HG02938 (cell line): ENCODE measurements at regions not wholly inside any gene's neighbourhood (a gene's known extent, or its start where the extent isn't known, plus 50 kb on each side); places are given as distances from the start of the nearest gene placed in this dataset.
"Not testable (repeated sequence)": the region's sequence is repeated elsewhere in the genome, so short reads cannot be mapped to it uniquely, and the experiment has no call there.

Experiments
- ATAC-seq: cut with Tn5 transposase; IDR thresholded peaks from one replicate; pipeline ENCODE4 v1.9.1; 2021; ENCODE audit warnings: mild to moderate bottlenecking, moderate library complexity; ENCODE audit not compliant: unreplicated experiment

DNA sequence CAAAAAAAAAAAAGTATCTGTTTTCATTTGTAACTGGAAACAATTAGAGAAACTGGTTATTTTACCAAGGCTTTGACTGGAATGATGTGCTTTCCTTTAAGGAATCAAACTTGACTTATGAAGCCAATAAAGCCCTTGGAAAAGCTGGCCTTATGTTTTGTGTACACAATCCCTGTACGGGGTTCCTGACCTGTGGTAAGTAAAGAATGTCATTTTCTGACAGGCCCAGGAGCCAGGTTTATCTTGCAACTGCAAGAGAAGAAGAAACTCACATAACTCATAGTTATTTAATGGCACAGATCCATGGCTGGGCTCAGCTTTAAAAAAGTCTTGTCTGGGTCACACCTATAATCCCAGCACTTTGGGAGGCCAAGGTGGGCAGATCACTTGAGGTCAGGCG, 235.9 kb upstream of the RAI14 start:
- ATAC-seq = not testable (repeated sequence)

DNA sequence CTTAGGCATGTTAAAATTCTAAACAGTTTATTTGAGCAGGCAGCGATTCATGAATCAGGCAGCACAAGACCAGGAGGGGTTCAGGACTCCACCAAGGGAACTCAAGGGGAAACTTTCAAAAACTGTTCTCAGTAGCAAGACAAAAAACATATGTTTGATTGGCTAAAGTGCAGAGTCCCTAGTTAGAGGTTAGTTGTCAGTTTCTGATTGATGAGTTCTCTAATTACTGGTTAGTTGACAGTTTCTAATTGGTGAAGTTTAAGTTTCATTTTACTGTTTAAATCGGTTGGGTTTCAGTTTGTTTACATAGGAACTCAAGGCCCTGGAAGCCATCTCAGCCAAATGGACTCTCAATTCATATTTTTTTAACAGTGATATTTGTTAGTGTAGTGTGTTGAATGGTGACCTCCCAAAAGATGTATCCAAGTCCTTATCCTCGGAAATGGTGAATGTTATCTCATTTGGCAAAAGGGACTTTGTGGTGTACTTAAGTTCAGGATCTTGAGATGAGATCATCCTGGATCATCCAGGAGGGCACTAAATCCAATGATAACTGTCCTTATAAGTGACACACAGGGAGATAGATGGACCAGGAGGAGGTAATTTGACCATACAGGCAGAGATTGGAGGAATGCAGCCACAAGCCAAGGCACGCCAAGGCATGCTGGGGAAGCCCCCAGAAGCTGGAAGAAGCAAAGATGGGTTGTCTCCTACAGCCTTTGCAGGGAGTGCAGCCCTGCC, 219.2 kb upstream of the RAI14 start:
- no peak for ATAC-seq

DNA sequence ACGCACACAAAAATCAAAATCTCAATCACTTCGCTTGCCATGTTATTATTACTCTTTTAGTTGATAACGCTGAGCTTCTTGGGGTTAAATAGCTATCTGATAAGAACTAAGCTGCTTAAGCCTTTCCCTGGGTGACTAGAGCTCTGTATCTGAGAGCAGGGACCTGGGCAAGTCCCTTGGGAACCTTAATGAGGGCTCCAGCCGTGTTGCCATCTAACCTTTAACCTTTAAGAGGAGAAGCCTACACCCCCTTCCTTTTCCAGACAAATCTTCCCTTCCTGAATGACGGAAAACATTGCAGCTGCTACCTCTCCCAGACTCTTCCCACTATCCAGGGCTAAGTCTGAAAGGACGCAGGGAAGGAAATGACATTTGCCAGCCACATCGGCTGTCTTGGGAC, 216.5 kb upstream of the RAI14 start:
- ATAC-seq = no peak

DNA sequence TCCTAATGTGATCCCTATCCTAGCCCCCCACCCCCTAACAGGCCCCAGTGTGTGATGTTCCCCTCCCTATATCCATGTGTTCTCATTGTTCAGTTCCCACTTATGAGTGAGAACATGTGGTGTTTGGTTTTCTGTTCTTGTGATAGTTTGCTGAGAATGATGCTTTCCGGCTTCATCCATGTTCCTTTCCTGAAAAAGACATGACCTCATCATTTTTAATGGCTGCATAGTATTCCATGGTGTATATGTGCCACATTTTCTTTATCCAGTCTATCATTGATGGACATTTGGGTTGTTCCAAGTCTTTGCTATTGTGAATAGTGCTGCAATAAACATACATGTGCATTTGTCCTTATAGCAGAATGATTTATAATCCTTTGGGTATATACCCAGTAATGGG, 214.4 kb upstream of the RAI14 start:
- ATAC-seq = not testable (repeated sequence)

DNA sequence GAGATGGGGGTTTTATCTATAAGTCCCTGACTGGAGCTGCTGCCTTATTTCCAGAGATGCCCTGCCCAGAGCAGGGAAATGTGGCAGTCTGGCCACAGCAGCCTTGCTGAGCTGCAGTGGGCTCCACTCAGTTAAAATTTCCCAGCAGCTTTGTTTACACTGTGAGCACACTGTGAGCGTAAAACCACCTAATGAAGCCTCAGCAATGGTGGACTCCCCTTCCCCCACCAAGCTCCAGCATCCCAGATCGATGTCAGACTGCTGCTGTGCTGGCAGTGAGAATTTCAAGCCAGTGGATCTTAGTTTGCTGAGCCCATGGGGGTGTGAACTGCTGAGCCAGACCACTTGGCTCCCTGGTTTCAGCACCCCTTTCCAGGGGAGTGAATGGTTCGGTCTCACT, 208.7 kb upstream of the RAI14 start:
- no peak for ATAC-seq

DNA sequence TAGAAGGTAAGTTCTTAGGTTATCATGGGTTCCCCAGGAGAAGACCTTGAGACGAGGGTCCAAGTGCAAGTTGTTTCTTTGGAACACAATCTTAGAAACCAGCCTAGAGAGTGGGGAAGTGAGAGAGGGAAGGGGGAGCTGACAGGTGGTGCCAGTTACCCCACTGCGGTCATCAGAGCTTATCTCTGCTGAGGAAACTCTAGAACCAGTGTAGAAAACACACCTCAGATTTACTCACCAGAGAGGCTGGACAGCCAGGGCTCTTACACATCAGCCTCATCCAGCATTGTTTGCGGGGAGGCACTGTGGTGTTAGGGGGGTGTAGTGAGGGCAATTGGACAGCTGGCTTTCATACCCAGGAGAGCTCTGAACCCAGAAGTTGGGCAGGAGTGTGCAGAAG, 206.5 kb upstream of the RAI14 start:
- no peak for ATAC-seq

DNA sequence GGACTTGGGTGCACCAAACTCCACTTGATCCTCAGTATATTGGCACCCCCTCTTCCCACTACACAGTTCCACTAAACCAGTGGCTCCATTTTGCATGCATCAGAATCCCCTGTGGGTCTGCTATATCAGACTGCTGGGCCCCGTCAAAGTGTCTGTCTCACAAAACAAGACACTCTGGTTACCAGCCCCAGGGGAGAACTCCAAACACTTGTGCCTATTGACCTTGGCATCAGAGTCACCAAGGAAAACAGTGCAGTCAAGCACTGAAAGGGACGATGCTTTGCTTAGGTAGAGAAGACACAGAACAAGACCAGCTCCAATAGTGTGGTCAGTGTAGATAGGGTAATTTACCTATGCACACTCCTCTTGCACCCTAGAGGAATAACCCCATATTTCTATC, 205.8 kb upstream of the RAI14 start:
- ATAC-seq = no peak

DNA sequence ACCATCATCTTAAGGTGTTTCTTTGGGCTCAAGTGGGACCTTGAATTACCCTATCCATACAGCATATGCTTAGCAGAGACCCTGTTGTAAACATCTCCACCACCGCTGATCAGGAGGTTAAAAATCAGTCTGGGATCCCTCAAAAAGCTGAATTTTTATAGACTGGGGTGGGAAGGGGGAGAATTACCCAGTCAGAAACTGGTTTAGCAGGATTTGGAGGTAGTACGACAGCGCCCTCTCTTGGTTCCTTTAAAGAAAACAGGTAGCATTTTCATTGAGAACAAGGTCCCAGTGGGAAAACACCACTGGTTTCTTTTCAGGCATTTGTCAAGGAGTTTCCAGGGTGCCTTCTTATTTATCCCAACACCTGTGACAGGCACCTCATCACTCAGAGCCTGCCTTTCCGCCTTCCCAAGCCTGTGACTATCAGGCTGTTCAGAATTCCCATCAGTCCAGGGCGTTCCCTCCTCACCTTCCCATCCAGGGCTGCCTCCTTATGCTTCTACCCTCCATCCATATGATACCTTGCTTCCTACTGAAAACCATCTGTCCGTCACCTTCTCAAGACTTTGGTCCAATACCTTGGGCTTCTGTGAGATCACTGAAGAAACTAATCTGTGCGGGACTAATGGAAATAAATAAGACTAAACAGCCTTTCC, 203.8 kb upstream of the RAI14 start:
- ATAC-seq = no peak

DNA sequence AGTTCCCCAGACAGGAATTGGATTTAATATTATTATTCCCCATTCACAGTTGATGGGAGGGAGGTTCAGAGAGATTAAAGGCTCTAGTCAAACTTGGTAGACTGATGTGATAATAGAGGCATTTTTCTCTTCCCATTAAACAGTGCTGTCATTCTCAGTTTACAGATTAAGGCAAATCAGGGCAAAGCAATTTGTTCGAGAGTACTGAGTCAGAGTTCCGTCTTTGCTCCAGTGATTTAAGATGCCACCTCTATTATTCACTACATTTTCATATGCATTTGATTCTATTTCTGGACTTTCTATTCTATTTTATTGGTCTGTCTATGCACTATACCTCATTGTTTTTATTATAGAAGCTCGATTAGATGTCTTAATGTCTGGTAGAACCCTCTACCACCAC, 201.0 kb upstream of the RAI14 start:
- ATAC-seq = no peak

DNA sequence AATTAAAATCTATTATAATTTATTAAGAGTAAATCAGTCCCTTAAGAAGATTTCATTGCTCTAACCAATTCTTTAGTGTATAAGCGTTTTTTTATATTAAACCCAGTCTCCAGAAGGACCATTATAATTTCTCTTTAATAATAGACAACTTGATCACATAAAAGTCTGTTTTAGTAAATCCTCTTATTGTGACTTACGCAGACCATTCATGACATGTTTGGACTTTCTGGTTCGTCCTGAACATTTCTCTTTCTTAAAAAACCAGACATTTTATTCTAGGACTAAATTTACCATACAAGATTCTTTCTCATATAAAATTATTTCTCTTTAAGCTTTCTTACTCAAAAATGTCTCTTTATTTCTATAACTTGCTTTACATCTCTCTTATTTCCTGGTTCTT, 196.2 kb upstream of the RAI14 start:
- no peak for ATAC-seq

DNA sequence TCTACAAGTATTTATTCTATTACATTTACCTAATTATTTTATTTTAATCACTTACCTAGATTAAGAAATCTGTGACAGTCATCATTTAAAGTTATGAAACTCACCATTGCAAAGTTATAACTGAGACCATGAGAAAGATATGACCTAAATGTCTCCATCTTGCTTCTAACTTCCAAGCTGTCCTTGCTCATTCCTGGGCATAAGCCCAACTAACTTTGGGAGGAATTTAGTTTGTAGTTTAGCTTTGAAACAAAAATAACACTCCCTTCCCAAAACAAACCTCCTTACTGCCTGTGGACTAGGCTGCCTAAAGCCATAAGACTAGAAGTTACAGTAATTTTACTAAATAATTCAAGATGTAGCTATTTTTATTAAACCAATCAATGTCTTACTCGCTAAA, 195.6 kb upstream of the RAI14 start:
- no peak for ATAC-seq

DNA sequence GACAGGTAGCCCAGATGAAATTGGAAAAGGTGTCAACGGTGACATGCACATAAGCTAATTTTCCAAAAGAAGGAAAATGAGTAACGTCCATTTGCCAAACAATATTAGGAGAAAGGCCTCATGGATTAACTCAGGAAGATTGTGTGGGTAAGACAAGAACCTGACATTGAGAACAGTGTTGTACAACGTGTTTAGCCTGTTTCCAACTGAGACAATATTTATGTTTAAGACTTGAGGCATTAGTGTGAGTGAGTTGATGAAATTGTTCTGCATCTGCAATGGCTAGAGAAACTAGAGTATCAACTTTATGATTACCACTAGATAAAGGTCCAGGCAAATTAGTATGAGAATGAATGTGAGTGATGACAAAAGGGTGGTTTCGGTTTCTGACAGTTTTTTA, 191.3 kb upstream of the RAI14 start:
- no peak for ATAC-seq

DNA sequence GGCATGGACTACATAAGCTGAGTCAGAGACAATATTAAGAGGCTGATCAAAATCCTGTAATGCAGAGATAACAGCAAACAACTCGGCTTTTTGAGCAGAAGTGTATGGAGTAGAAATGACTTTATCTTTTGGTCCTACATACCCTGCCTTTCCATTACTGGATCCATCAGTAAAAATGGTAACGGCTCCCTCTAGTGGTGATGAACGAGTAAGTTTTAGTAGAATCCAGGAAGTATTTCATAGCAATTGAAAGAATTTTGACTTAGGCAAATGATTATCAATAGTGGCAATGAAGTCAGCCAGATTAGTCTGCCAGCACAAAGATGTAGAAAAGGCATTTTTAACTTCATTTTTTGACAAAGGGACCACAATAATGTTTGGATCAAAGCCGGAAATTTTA, 190.8 kb upstream of the RAI14 start:
- not testable (repeated sequence) for ATAC-seq

DNA sequence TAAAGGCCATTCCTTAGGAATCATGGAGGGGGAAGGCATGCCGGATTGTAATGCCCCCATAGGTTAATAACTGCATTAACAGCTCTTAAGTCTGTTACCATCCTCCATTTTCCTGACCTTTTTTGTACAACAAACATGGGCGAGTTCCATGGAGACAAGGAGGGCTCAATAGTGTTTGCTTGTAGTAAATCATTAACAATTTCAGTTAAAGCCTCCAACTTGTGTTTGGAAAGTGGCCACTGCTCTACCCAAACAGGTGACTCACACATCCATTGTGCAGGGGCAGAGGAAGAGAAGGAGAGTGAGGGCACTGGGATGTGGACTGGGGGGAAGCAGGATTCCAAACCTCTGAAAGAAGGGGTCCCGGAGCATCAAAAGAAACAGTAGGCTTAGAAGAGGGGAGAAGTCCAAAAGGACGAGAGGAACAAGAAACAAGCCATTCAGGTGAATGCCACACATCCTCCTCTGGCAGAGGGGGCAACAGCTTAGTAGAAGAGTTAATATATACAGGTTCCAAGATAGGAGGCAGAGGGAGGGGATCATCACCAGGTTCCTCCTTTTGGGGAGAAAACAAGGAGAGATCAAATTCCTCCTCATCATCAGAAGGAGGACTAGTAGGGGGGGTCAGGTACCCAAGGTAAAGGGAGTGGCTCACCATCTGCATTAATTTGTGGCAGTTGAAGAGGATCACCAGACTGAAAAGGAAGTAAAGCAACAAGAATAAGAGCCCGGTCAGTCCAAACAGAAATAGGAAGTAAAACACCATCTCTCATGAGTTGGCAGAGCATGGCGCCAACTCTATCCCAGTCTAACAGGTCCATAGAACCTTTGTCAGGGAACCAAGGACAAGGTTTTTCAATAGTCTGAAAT, 189.4 kb upstream of the RAI14 start:
- not testable (repeated sequence) for ATAC-seq

DNA sequence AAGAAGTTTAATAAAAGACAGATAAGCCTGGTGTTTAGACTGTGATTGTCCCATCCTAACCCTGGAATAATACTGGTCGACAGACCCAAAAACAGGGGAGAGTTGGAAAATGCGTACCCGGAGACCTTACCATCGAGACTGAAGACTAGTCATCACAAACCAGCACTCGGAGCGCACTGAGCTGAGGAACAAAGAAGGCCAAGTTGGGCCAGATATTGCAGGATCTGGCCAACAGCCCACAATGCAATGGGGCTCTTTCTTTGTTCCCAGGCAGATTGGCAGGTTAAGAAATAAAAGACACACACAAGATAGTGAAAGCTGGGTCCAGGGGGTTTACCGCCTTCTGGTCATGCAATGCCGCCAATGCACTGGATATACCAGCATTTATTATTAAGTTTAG, 188.7 kb upstream of the RAI14 start:
- no peak for ATAC-seq

DNA sequence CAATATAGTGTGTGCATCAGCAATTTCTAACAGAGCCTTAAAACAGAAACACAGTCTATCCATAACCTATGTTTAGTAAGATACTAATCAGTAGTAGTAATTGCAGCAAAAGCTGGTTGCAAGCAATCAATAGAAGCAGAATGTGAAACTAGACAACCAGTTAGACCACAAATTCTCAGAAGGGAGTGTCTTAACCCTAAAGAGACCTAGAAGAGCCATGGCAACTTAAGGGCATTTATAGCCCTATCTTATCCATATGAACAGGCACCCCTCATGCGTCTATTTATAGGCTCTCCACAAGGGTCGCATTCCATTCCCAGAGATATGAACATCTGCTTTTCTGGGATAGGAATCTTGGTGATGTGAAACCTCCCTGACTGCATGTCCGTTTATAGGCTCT, 188.1 kb upstream of the RAI14 start:
- ATAC-seq = peak; percentile 68

DNA sequence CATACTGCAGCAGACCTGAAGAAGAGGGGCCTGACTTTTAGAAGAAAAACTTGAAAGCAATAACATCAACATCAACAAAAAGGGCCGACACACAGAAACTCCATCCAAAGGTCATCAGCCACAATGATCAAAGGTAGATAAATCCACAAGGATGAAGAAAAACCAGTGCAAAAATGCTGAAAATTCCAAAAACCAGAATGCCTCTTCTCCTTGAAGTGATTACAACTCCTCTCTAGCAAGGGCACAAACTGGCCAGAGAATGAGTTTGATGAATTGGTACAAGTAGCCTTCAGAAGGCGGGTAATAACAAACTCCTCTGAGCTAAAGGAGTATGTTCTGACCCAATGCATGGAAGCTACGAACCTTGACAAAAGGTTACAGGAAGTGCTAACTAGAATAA, 186.2 kb upstream of the RAI14 start:
- ATAC-seq = no peak

DNA sequence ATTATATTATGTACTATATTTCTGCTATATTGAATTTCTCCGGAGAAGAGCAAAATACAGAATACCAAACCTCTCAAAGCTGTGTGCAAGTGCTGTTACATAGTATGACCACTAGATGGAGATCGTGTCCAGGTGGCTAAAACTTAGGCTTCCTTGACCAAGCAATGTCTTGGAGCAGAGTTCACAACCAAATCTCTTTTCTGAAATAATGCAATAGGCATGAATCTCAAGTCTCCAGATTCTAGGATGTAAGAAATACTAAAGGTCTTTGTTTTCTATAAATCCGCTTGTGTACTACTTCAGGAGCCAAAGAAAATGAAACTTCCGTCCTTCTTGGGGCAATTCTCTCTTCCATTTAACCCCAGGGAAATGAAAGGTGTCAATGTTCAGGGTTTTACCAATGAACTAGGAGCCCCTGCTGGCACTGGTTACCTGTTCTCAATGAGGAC, 181.5 kb upstream of the RAI14 start:
- ATAC-seq = peak; percentile 71

DNA sequence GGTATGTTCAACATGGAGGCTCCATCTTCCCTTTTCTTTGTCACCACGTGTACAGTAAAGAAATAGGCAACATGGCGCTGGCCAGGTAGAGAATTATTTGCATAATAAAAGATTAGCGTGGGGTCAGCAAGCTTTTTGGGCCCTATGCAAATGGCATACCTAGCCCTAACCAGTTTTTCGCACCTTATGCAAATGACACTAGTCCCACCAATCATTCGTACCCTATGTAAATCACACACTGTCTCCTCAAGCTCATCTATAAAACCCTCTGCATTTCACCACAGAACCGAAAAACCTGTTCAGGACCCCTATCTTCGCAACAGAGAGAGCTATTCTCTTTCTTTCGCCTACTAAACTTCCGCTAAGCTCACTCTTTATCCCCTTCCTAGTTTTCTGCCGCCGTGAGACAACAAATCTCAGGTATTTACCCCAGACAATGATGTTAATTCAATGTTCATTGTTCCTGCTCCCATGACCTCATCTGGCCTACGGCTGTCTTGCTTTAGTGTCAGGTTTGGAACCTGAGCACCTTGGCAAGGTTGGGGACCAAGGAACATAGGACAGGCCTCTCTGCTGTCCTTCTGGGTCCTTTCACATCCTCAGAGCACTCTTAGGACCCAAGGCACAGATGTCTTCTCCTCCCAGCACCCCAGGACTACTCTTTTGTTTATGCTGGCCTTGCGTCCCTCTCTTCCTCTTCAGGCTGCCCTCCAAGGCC, 180.7 kb upstream of the RAI14 start:
- no peak for ATAC-seq

DNA sequence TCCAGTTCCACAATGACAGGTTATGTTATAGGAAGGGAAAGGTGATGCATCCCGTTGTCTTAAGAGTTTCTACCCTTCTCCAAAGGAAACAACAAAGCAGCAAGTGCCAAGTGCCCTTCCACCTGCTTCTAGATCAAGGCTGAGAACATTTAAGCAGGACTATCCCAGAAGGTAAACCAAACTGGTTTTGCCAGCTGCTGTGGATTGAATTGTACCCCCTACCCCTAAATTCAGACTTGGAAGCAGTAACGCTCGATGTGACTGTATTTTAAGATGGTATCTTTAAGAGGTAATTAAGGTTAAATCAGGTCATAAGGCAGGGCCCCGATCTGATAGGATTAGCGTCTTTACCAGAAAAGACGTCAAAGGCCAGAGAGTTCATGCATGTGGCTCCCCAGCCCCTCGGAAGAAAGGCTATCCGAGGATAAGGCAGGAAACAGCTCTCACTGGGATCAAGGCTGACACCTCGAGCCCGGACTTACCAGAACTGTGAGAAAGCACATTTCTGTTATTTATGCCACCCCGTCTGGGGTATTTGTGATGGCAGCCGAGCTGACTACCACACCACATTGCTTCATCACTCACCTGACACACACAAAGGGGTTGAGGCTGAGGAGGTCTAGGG, 179.1 kb upstream of the RAI14 start:
- ATAC-seq = no peak
